ENCODE measurements at regions not wholly inside any gene's neighbourhood (a gene's known extent, or its start where the extent isn't known, plus 50 kb on each side); places are given as distances from the start of the nearest gene placed in this dataset.

- TF ChIP-seq CTCF (IDR thresholded peaks at IDR 0.05): no peak
- no peak for TF ChIP-seq POLR2A (IDR thresholded peaks at IDR 0.05)
These were observed 334.6 kb upstream of the SLC14A2 start for GRCh38 chr18:45280481-45281276.

Measured in breast epithelium (tissue), 3 donors.